Heart right ventricle (tissue), 16 donors: ENCODE measurements at regions not wholly inside any gene's neighbourhood (a gene's known extent, or its start where the extent isn't known, plus 50 kb on each side); places are given as distances from the start of the nearest gene placed in this dataset.

Experiments used
- ATAC-seq, 8 donors: fragments of 200-7000 bp; cut with Tn5 transposase; one replicate each; pipeline ENCODE4 v1.9.1; 2020; ENCODE audit warnings: mild to moderate bottlenecking in 8 of 8, moderate library complexity in 8 of 8, moderate number of reproducible peaks in 1 of 8
- DNase-seq, 2 donors: peaks; one replicate each; pipeline ENCODE4 v3.0.0-alpha.2; 2020
- H3K27ac ChIP-seq, 10 donors: fragments of 200-600 bp; sonication (generic) in 2 of 10; one replicate each; pipeline versions ENCODE4 v1.5.0 to v1.8.0; 2020 to 2022; ENCODE audit warnings: mild to moderate bottlenecking in 3 of 10
- H3K27me3 ChIP-seq, 7 donors: fragments of 200-600 bp; one replicate each; pipeline ENCODE4 v1.8.0; 2021 to 2022; ENCODE audit warnings: mild to moderate bottlenecking in 2 of 7
- H3K36me3 ChIP-seq, 9 donors: fragments of 200-600 bp; sonication (generic) in 1 of 9; one replicate each; pipeline versions ENCODE4 v1.5.0 to v1.8.0; 2020 to 2022; ENCODE audit warnings: mild to moderate bottlenecking in 2 of 9
- H3K4me1 ChIP-seq, 9 donors: fragments of 200-600 bp; sonication (generic) in 1 of 9; one replicate each; pipeline versions ENCODE4 v1.5.0 to v1.8.0; 2020 to 2022; ENCODE audit warnings: mild to moderate bottlenecking in 4 of 9
- H3K4me3 ChIP-seq, 10 donors: fragments of 200-600 bp; sonication (generic) in 2 of 10; one replicate each; pipeline versions ENCODE4 v1.5.0 to v1.8.0; 2020 to 2022; ENCODE audit warnings: mild to moderate bottlenecking in 7 of 10, moderate library complexity in 2 of 10
- H3K9me3 ChIP-seq, 11 donors: fragments of 200-600 bp in 10 of 11; sonication (generic) in 2 of 11; one replicate each; pipeline versions ENCODE4 v1.5.0 to v1.8.0; 2013 to 2022; ENCODE audit warnings: mild to moderate bottlenecking in 2 of 11, control low read depth in 1 of 11, moderate library complexity in 1 of 11
- CTCF ChIP-seq, 9 donors: fragments of 200-600 bp; sonication (generic) in 2 of 9; IDR thresholded peaks; one replicate each; pipeline versions ENCODE4 v1.5.0 to v1.8.0; 2021 to 2022; ENCODE audit warnings: antibody characterized with exemption in 9 of 9, mild to moderate bottlenecking in 5 of 9, moderate library complexity in 1 of 9
- WGBS, 2 donors: extraction: QIAGEN DNeasy Blood & Tissue Kit; methylation state at CpG; one replicate each; pipeline ENCODE4 v1.1.7; 2013; ENCODE audit warnings: inconsistent platforms in 1 of 2; 5-methylcytosine and 5-hydroxymethylcytosine counted together
- intact Hi-C, 10 donors: fragments of 100-400 bp; cut with DNase I; formaldehyde crosslinking; loops; one replicate each; pipeline versions ENCODE4 v1.11.1 to v1.14.2; 2022
- donor health status: Arrhythmogenic right ventricular cardiomyopathy.
- donor health status: ischemic (EF 13 %, LVEDD 7.1; RV severe dilation, severe dysfunction).
- donor health status: healthy with polysubstance abuse.
- donor health status: DM: no; HTN: yes; CAD: no.
- donor health status: DM: no; HTN: no; CAD: no.
- donor health status: ischemic (EF 25% LVEDD 6.9; RV normal size, moderate dysfunction).
- donor health status: ischemic (EF 25% LVEDD 5.7; RV mildly dilated, moderate dysfunction).
- donor health status: healthy.
- donor health status: DM: yes; HTN: yes; CAD: no.
- donor health status: Ischemic cardiomyopathy.
- donor health status: ischemic (EF 35%, LVEDD 5.7; RV mildly dilated, moderate dysfunction).
- donor health status: nonischemic (EF 11% LVEDD 7.7; RV severe dilation, severe dysfunction).
- donor health status: DM: yes; HTN: yes; CAD: no.
- donor health status: PGD.
- donor health status: ischemic (EF 29% LVEDD 5.4; RV normal size, mild dysfunction).
- donor health status: nonischemic (EF 23%, LVEDD 6.1; RV moderate dilation, normal function).

- H3K9me3 ChIP-seq: no peaks in the 10 kb centered on the region
- H3K36me3 ChIP-seq: no peaks in the 10 kb centered on the region
- DNase-seq (no peak), ATAC-seq (no peak)
- H3K4me3 ChIP-seq: no peak overlapping the region
- TF ChIP-seq CTCF (IDR thresholded peaks at IDR 0.05): no peak
- peaks cover 0 to 31% (median 14%) of the 10 kb centered on the region in 7 donors for H3K27me3 ChIP-seq
- no peak overlapping the region for H3K27ac ChIP-seq
- 76 to 80% methylated on average over 3 of the region's 3 CpGs for WGBS, 2 donors
- intact Hi-C loops: no loop called here
- no peaks in the 10 kb centered on the region for H3K4me1 ChIP-seq
Observed at GRCh38 chr5:2385818-2386217, 365.7 kb downstream of the IRX2 start.

DNA sequence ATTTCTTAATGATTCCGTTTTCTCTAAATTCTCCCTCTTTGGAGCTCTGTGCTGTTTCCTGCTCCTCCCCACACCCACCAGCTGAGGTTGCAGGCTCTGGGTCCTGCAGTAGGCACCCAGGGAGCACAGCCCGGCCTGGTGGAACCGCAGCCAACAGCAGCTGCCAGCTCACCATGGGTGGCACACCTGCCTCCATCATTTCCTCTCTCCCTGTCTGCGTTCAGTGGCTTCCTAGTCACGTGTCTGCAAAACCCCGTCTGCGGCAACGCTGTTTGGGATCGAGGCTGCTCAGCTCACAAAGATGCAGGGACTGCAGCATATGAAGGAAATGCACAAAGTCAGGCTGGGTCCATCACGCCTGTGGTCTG, 367.8 kb downstream of the IRX2 start:
- H3K27ac ChIP-seq: no peak overlapping the region
- ATAC-seq (no peak), DNase-seq (no peak)
- H3K27me3 ChIP-seq: peaks cover 0 to 25% (median 12%) of the 10 kb centered on the region in 7 donors
- 71 to 77% methylated on average over 10 of the region's 10 CpGs for WGBS, 2 donors
- H3K36me3 ChIP-seq: no peaks in the 10 kb centered on the region
- intact Hi-C loops: no loop called here
- H3K4me1 ChIP-seq: no peaks in the 10 kb centered on the region
- H3K9me3 ChIP-seq: no peaks in the 10 kb centered on the region
- no peak for TF ChIP-seq CTCF (IDR thresholded peaks at IDR 0.05)
- H3K4me3 ChIP-seq: no peak overlapping the region

GRCh38 chr5:2382776-2383697, 368.4 kb downstream of the IRX2 start:
- no peaks in the 10 kb centered on the region for H3K36me3 ChIP-seq
- ATAC-seq (no peak), DNase-seq (no peak)
- TF ChIP-seq CTCF (IDR thresholded peaks at IDR 0.05): no peak
- H3K4me1 ChIP-seq: no peaks in the 10 kb centered on the region
- WGBS, 2 donors: 75% methylated on average over 20 of the region's 20 CpGs
- H3K27ac ChIP-seq: no peak overlapping the region
- H3K4me3 ChIP-seq: no peak overlapping the region
- H3K9me3 ChIP-seq: no peaks in the 10 kb centered on the region
- H3K27me3 ChIP-seq: peaks cover 0 to 25% (median 12%) of the 10 kb centered on the region in 7 donors
- intact Hi-C loops: no loop called here

DNA sequence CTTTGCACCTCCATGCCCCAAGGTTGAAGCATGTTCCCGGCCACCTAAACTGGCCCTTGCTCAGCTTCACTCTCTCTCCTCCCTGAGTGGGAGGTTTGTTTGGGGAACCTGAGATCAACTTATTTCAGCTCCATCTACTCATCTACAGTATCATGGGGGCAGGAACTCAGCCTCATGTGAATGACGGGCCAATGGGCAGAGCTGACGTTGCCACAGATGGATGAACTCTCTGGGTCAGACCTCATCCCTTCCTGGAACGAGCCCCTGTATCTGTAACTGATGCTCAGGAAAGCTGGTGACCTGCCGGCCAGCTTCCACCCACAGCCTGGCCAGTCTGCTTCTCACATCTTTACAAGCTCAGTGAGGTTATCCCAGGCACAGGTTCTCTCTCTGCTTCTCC, 369.6 kb downstream of the IRX2 start:
- H3K4me3 ChIP-seq: no peak overlapping the region
- ATAC-seq (no peak), DNase-seq (no peak)
- peaks cover 0 to 14% (median 5%) of the 10 kb centered on the region in 7 donors for H3K27me3 ChIP-seq
- H3K9me3 ChIP-seq: no peaks in the 10 kb centered on the region
- 80 to 87% methylated on average over 5 of the region's 5 CpGs for WGBS, 2 donors
- H3K27ac ChIP-seq: no peak overlapping the region
- H3K36me3 ChIP-seq: no peaks in the 10 kb centered on the region
- no peaks in the 10 kb centered on the region for H3K4me1 ChIP-seq
- intact Hi-C loops: no loop called here
- no peak for TF ChIP-seq CTCF (IDR thresholded peaks at IDR 0.05)
